ENCODE measurements at regions not wholly inside any gene's neighbourhood (a gene's known extent, or its start where the extent isn't known, plus 50 kb on each side); places are given as distances from the start of the nearest gene placed in this dataset.
"Not testable (repeated sequence)": the region's sequence is repeated elsewhere in the genome, so short reads cannot be mapped to it uniquely, and the experiment has no call there.

DNA sequence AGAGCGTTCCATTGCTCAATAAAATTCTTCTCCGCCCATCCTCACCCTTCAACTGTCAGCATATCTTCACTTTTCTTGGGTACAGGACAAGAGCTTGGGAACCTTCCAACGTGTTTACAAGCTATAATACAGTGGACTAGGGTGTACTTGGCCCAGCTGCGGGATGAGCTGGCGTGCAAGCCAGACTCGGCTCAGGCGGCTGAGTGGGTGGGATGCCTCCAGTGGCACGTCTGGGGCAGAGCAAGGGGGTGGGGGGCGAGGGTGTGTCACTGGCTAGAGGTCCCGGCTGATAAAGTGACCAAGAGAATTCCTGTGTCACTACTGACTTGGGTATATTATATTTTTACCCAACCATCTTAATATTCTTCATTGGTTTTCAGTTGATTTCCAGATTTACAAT, 179.7 kb downstream of the EVA1A start:
- CTCF ChIA-PET: no interaction called here

DNA sequence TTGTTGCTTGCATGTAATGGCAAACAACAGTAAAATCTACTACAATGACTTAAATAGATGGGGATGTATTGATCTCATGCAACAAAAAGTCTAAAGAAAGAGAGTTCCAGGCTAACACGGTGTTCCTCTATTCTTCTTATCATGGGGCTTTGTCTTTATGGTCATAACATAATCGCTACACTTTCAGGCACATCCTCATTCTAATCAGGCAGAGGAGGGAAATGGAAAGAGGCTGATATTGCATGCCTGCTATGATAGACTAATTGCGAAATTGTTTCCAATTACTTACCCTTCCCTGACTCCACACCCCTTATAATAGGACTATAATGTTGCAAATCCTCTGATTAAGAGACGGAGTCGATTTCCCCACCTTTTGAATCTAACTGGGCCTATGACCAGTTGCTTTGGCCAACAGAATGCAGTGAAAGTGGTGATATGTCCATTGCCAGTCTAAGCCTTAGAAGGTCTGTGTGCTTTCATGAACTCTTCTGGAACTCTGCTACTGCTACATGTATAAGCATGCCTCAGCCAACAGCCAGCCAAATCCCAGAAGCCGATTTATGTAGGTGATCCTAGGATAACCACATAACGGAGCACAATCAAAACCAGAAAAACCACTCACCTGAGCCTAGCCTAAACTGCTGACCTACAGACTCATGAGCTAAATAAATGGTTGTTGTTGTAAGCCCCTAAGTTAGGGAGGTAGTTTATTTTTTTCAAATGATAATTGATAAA, 180.3 kb upstream of the TACR1 start:
- H3K36me3 Mint-ChIP-seq (ENCODE audit: low read depth): no peaks in the 10 kb centered on the region
- no peak overlapping the region for H3K27ac Mint-ChIP-seq
- H3K9me3 Mint-ChIP-seq (ENCODE audit: low read depth): no peaks in the 10 kb centered on the region
- no peaks in the 10 kb centered on the region for H3K27me3 Mint-ChIP-seq
- no peak overlapping the region for H3K4me3 Mint-ChIP-seq
- ATAC-seq (no peak), DNase-seq (no peak)
- intact Hi-C loops (cut with DNase I, micrococcal nuclease): no loop called here
- no peaks in the 10 kb centered on the region for H3K4me1 Mint-ChIP-seq
- CTCF ChIA-PET: no interaction called here
- POLR2A ChIA-PET: no interaction called here

More for the DNA sequence above, 179.7 kb downstream of the EVA1A start:
- POLR2A ChIA-PET: no interaction called here
- H3K4me1 Mint-ChIP-seq: no peaks in the 10 kb centered on the region
- no peak for ATAC-seq
- DNase-seq: no peak
- H3K4me3 Mint-ChIP-seq: no peak overlapping the region
- no peaks in the 10 kb centered on the region for H3K36me3 Mint-ChIP-seq (ENCODE audit: low read depth)
- no peaks in the 10 kb centered on the region for H3K9me3 Mint-ChIP-seq (ENCODE audit: low read depth)
- no peaks in the 10 kb centered on the region for H3K27me3 Mint-ChIP-seq
- no peak overlapping the region for H3K27ac Mint-ChIP-seq
- intact Hi-C loops (cut with DNase I, micrococcal nuclease): no loop called here

DNA sequence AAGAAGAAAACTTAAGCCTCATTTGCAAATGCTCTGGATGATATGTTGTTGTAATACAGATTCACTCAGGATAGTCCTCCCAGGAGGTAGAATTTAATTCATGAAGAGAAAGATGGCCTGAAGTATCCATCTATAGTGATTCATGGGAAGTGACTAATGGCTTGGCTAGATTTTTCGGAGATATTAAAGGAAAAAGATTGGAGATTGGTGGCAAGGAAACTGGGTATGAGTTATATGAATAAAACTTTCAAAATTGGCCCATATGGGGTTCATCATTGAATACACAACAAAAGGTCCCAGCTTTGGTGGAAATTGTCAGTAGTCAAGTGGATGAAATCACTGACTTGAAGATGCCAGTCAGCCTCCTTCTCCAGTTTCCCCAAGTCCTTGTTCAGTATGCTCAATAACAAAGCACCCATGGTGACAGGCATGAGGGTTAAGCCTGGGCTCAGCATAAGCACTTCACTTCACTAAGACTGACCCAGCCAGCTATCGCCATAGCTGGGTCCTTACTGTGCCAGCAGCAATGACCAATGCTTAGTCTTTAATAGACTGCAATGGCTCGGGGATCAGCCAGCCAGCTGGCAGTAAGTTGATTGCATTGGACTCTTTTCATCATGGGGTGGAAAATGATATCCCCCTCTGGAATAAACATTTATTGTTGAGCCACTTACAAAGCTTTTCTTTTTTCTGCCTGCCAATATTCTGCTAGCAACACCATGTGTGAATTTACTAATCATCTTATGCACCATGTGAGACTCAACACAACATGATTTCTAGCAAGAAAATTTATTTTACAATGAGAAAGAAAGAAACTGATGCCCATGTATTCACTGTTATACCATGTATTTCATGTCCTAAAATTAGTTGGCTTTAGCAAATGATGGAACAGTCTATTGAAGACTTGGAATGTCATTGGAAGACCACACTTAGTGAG, 176.6 kb upstream of the TACR1 start:
- CTCF ChIA-PET: interaction anchor here (0.7 kb wide), 1 partner anchor 369 kb away, joined by 3 read pairs; no protein-coding TSS in a partner anchor
- Mint-ChIP-seq H3K4me3 (no peak overlapping the region), H3K36me3 (ENCODE audit: low read depth) (peaks cover 1% of the 10 kb centered on the region), H3K27ac (no peak overlapping the region), H3K4me1 (no peaks in the 10 kb centered on the region), H3K9me3 (ENCODE audit: low read depth) (peaks cover 14% of the 10 kb centered on the region), H3K27me3 (peaks cover 5% of the 10 kb centered on the region)
- no peak for DNase-seq
- POLR2A ChIA-PET: no interaction called here
- ATAC-seq: no peak
- intact Hi-C loops (cut with DNase I, micrococcal nuclease): no loop called here

DNA sequence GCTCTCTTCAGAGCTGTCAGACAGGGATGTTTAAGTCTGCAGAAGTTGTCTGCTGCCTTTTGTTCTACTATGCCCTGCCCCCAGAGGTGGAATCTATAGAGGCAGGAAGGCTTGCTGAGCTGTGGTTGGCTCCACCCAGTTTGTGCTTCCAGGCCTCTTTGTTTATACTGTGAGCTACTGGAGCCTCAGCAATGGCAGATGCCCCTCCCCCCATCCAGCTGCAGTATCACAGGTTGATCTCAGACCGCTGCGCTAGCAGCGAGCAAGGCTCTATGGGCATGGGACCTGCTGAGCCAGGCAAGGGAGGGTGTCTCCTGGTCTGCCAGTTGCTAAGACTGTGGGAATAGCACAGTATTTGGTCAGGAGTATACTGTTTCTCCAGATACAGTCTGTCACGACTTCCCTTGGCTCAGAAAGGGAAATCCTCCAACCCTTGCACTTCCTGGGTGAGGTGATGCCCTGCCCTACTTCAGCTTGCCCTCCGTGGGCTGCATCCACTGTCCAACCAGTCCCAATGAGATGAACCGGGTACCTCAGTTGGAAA, 175.2 kb upstream of the TACR1 start:
- H3K4me1 Mint-ChIP-seq; H3K27ac Mint-ChIP-seq; intact Hi-C loops (cut with DNase I, micrococcal nuclease); H3K36me3 Mint-ChIP-seq (ENCODE audit: low read depth); H3K4me3 Mint-ChIP-seq; ATAC-seq; DNase-seq; H3K27me3 Mint-ChIP-seq; POLR2A ChIA-PET; CTCF ChIA-PET: not testable (repeated sequence)
- H3K9me3 Mint-ChIP-seq (ENCODE audit: low read depth): peaks cover 14% of the 10 kb centered on the region

DNA sequence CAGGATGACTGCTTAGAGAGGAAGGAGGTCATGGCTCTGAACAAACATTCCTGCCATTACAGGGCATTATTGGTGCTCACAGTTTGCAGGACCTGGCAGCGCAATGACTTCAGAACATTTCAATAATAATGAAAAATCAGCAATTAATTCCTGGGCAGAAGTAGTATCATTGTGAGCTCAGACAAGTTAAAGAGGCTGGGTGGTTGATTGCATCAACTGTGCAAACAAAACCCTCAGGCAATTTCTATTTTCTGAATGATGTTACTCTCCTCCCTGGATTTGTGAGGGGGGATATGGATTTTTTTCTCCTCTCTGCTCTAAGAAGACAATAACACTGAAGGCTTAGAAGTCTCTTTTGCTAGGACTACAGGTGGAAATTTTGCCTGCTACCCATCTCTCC, 168.1 kb upstream of the TACR1 start:
- no peak overlapping the region for H3K4me3 Mint-ChIP-seq
- ATAC-seq (no peak), DNase-seq (no peak)
- peaks cover 15% of the 10 kb centered on the region for H3K9me3 Mint-ChIP-seq (ENCODE audit: low read depth)
- no peak overlapping the region for H3K27ac Mint-ChIP-seq
- no peaks in the 10 kb centered on the region for H3K4me1 Mint-ChIP-seq
- intact Hi-C loops (cut with DNase I, micrococcal nuclease): no loop called here
- POLR2A ChIA-PET: no interaction called here
- CTCF ChIA-PET: interaction anchor here (1.3 kb wide), 1 partner anchor 13 kb away, joined by 3 read pairs; no protein-coding TSS in a partner anchor
- no peaks in the 10 kb centered on the region for H3K27me3 Mint-ChIP-seq
- peaks cover 5% of the 10 kb centered on the region for H3K36me3 Mint-ChIP-seq (ENCODE audit: low read depth)

GRCh38 chr2:75361486-75361885, 162.2 kb upstream of the TACR1 start:
- no peaks in the 10 kb centered on the region for H3K36me3 Mint-ChIP-seq (ENCODE audit: low read depth)
- POLR2A ChIA-PET: no interaction called here
- H3K27ac Mint-ChIP-seq: no peak overlapping the region
- DNase-seq (no peak), ATAC-seq (no peak)
- H3K9me3 Mint-ChIP-seq (ENCODE audit: low read depth): peaks cover 3% of the 10 kb centered on the region
- CTCF ChIA-PET: no interaction called here
- no peaks in the 10 kb centered on the region for H3K4me1 Mint-ChIP-seq
- H3K27me3 Mint-ChIP-seq: no peaks in the 10 kb centered on the region
- H3K4me3 Mint-ChIP-seq: no peak overlapping the region
- intact Hi-C loops (cut with DNase I, micrococcal nuclease): no loop called here

DNA sequence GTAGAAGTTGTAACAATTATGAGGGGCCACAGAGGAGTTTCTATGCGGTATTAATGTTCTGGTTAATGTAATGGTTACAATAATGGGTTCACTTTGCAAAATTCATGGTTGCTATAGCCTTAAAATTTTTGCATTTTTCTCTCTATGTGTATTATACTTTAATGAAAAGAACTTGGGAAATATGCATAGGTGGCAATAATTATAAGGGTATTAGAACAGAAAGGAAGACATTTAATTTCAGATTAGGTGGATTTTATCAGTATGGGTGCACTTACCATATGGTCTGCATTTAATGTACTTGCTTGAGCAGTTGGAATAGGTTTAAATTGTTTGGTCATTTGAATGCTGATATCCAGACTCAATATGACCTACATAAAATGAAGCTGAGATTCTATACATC, 161.6 kb upstream of the TACR1 start:
- Mint-ChIP-seq H3K4me3 (no peak overlapping the region), H3K9me3 (ENCODE audit: low read depth) (no peaks in the 10 kb centered on the region), H3K27me3 (no peaks in the 10 kb centered on the region), H3K27ac (no peak overlapping the region), H3K4me1 (no peaks in the 10 kb centered on the region), H3K36me3 (ENCODE audit: low read depth) (no peaks in the 10 kb centered on the region)
- ChIA-PET CTCF (no interaction called here), POLR2A (no interaction called here)
- DNase-seq (no peak), ATAC-seq (no peak)
- intact Hi-C loops (cut with DNase I, micrococcal nuclease): no loop called here

DNA sequence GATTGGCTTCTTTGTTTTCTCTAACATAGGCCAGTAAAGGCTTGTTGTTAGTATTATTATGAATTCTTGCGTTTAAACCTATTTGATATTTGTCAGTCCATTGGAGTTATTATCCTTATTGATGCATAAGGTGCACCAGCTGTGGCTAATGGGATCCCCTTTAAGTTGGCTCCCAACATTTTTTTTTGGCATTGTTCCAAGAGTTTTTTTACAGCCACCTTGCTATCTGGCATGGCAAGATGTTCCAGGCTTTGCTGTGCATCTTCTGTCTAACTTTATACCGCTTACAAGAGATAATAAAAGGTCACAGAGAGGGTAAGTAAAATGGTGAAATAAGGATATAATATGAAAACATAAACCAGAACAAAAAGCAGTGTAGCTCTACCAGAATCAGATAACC, 157.5 kb upstream of the TACR1 start:
- ChIA-PET POLR2A (interaction anchor here (0.6 kb wide), 1 partner anchor 179 kb away, joined by 6 read pairs; no protein-coding TSS in a partner anchor), CTCF (no interaction called here)
- Mint-ChIP-seq H3K4me1 (no peaks in the 10 kb centered on the region), H3K27ac (no peak overlapping the region), H3K36me3 (ENCODE audit: low read depth) (no peaks in the 10 kb centered on the region), H3K9me3 (ENCODE audit: low read depth) (peaks cover 2% of the 10 kb centered on the region), H3K27me3 (no peaks in the 10 kb centered on the region), H3K4me3 (no peak overlapping the region)
- no peak for DNase-seq
- intact Hi-C loops (cut with DNase I, micrococcal nuclease): no loop called here
- no peak for ATAC-seq

DNA sequence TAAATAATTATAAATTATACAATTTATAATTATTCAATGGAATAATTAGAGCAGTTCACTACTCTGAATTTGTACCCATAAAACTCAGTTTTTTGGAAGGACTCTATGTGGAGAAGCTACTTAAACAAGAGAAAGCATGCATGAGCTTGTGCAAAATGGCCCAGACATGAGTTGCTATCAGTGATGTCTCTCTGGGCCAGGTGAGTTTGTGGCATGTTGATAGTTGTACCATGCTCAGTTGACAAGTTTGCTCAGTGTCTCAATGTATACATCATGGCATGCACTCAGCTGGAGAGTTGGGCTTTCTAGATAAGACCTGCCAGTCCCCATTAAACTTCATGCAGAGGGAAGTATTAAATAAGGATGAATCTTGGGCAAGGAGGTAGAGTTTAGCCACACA, 153.8 kb upstream of the TACR1 start:
- H3K4me3 Mint-ChIP-seq: no peak overlapping the region
- DNase-seq: no peak
- no peak overlapping the region for H3K27ac Mint-ChIP-seq
- no peaks in the 10 kb centered on the region for H3K4me1 Mint-ChIP-seq
- no peak for ATAC-seq
- POLR2A ChIA-PET: no interaction called here
- CTCF ChIA-PET: no interaction called here
- intact Hi-C loops (cut with DNase I, micrococcal nuclease): no loop called here
- no peaks in the 10 kb centered on the region for H3K27me3 Mint-ChIP-seq
- peaks cover 2% of the 10 kb centered on the region for H3K9me3 Mint-ChIP-seq (ENCODE audit: low read depth)
- no peaks in the 10 kb centered on the region for H3K36me3 Mint-ChIP-seq (ENCODE audit: low read depth)

DNA sequence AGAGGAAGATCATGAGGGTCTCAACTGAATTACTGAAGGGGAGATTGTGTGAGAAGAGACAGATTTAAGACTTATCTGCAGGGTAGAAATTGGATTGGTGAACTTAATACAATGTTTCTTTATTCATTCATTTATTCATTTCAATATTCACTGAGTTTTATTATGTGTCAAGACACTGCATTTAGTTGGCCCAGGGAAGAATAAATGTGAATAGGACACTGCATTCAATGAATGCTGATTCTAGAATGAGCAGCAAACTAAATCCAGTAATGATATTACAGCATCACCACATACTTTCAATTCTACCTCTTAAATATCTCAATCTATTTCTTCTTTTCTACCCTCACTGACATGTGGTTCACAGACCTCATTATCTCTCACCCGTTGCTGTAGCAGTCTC, 149.0 kb upstream of the TACR1 start:
- no peaks in the 10 kb centered on the region for H3K27me3 Mint-ChIP-seq
- H3K36me3 Mint-ChIP-seq (ENCODE audit: low read depth): no peaks in the 10 kb centered on the region
- intact Hi-C loops (cut with DNase I, micrococcal nuclease): no loop called here
- H3K27ac Mint-ChIP-seq: no peak overlapping the region
- ChIA-PET POLR2A (no interaction called here), CTCF (no interaction called here)
- no peaks in the 10 kb centered on the region for H3K4me1 Mint-ChIP-seq
- no peak for DNase-seq
- H3K9me3 Mint-ChIP-seq (ENCODE audit: low read depth): no peaks in the 10 kb centered on the region
- H3K4me3 Mint-ChIP-seq: no peak overlapping the region
- no peak for ATAC-seq

DNA sequence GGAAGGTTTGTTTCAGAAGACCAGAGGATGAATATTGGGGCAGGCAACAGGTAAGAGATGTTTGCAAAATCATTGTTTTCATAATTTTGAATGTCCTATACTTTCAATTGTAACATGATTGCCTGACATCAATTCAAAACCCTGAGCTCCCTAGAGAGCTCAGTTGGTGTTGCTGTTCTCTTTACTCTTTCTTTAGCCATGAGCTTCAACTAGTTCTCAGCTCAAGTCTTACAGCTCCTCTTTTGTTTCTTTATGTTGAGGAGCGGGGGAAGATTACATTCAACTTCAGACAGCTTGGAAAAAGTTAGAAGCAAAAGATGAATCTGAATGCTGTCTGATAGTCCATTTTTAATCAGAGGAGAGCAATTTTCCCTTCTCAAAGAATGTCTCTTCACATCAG, 144.8 kb upstream of the TACR1 start:
- intact Hi-C loops (cut with DNase I, micrococcal nuclease): no loop called here
- Mint-ChIP-seq H3K27me3 (no peaks in the 10 kb centered on the region), H3K4me3 (no peak overlapping the region), H3K9me3 (ENCODE audit: low read depth) (no peaks in the 10 kb centered on the region), H3K36me3 (ENCODE audit: low read depth) (no peaks in the 10 kb centered on the region), H3K4me1 (no peaks in the 10 kb centered on the region), H3K27ac (no peak overlapping the region)
- CTCF ChIA-PET: no interaction called here
- POLR2A ChIA-PET: no interaction called here
- DNase-seq (no peak), ATAC-seq (no peak)
